ENCODE measurements at regions not wholly inside any gene's neighbourhood (a gene's known extent, or its start where the extent isn't known, plus 50 kb on each side); places are given as distances from the start of the nearest gene placed in this dataset.

- TF ChIP-seq, protein P1, sequence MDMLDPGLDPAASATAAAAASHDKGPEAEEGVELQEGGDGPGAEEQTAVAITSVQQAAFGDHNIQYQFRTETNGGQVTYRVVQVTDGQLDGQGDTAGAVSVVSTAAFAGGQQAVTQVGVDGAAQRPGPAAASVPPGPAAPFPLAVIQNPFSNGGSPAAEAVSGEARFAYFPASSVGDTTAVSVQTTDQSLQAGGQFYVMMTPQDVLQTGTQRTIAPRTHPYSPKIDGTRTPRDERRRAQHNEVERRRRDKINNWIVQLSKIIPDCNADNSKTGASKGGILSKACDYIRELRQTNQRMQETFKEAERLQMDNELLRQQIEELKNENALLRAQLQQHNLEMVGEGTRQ (IDR thresholded peaks at IDR 0.05; ENCODE audit: borderline replicate concordance, low read depth, low read length): no peak
- TF ChIP-seq, protein P2, sequence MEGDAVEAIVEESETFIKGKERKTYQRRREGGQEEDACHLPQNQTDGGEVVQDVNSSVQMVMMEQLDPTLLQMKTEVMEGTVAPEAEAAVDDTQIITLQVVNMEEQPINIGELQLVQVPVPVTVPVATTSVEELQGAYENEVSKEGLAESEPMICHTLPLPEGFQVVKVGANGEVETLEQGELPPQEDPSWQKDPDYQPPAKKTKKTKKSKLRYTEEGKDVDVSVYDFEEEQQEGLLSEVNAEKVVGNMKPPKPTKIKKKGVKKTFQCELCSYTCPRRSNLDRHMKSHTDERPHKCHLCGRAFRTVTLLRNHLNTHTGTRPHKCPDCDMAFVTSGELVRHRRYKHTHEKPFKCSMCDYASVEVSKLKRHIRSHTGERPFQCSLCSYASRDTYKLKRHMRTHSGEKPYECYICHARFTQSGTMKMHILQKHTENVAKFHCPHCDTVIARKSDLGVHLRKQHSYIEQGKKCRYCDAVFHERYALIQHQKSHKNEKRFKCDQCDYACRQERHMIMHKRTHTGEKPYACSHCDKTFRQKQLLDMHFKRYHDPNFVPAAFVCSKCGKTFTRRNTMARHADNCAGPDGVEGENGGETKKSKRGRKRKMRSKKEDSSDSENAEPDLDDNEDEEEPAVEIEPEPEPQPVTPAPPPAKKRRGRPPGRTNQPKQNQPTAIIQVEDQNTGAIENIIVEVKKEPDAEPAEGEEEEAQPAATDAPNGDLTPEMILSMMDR (IDR thresholded peaks at IDR 0.05): no peak
- TF ChIP-seq TEAD4 (IDR thresholded peaks at IDR 0.05; ENCODE audit: borderline replicate concordance, insufficient read depth) (no peak), POLR2AphosphoS5 (IDR thresholded peaks at IDR 0.05; ENCODE audit: low read depth, low read length) (no peak), ZBTB33 (IDR thresholded peaks at IDR 0.05; ENCODE audit: borderline replicate concordance, low read depth) (no peak), RXRA (IDR thresholded peaks at IDR 0.05; ENCODE audit: borderline replicate concordance, low read depth) (no peak), SIN3A (IDR thresholded peaks at IDR 0.05; ENCODE audit: borderline replicate concordance, low read depth, low read length) (no peak), REST (IDR thresholded peaks at IDR 0.05; ENCODE audit: low read depth, low read length) (no peak), ELF1 (IDR thresholded peaks at IDR 0.05) (no peak), EZH2phosphoT487 (IDR thresholded peaks at IDR 0.05; ENCODE audit: borderline replicate concordance, low read depth) (no peak)
Observed at GRCh38 chr2:129806317-129806716, 173.1 kb upstream of the RAB6C start.

Measured in SK-N-SH (cell line).